Activated T-helper 1 cell treated with anti-CD3 and anti-CD28 coated beads, Interleukin-12 subunit alpha, Interleukin-12 subunit beta, Interleukin-2, Interleukin-4 antibody, amounts not matched to agents 30 ng/mL and 10 ng/mL and 1 ng/mL, durations not matched to agents 14 hours and 24 hours and 36 hours (primary cell): ENCODE measurements at regions not wholly inside any gene's neighbourhood (a gene's known extent, or its start where the extent isn't known, plus 50 kb on each side); places are given as distances from the start of the nearest gene placed in this dataset.
"Not testable (repeated sequence)": the region's sequence is repeated elsewhere in the genome, so short reads cannot be mapped to it uniquely, and the experiment has no call there.

Experiments
- DNase-seq: peaks from one replicate; pipeline ENCODE4 v3.0.0; 2021; ENCODE audit warnings: low spot score
- H3K27ac Mint-ChIP-seq: one replicate; pipeline ENCODE4 v1.8.0; 2021; ENCODE audit warnings: mild to moderate bottlenecking, mixed read lengths
- H3K27me3 Mint-ChIP-seq: one replicate; pipeline ENCODE4 v1.8.0; 2022; ENCODE audit warnings: mild to moderate bottlenecking, moderate library complexity, mixed read lengths; ENCODE audit not compliant: insufficient read depth
- H3K36me3 Mint-ChIP-seq: one replicate; pipeline ENCODE4 v1.8.0; 2021; ENCODE audit warnings: low read depth, mixed read lengths
- H3K4me1 Mint-ChIP-seq: one replicate; pipeline ENCODE4 v1.8.0; 2021; ENCODE audit warnings: low read depth, mixed read lengths
- H3K4me3 Mint-ChIP-seq: one replicate; pipeline ENCODE4 v1.8.0; 2021; ENCODE audit warnings: mild to moderate bottlenecking, moderate library complexity, mixed read lengths
- H3K9me3 Mint-ChIP-seq: one replicate; pipeline ENCODE4 v1.8.0; 2021; ENCODE audit warnings: mixed read lengths
- intact Hi-C: fragments of 100-400 bp; cut with micrococcal nuclease; formaldehyde crosslinking; loops from one replicate; pipeline ENCODE4 v1.15.1; 2024

DNA sequence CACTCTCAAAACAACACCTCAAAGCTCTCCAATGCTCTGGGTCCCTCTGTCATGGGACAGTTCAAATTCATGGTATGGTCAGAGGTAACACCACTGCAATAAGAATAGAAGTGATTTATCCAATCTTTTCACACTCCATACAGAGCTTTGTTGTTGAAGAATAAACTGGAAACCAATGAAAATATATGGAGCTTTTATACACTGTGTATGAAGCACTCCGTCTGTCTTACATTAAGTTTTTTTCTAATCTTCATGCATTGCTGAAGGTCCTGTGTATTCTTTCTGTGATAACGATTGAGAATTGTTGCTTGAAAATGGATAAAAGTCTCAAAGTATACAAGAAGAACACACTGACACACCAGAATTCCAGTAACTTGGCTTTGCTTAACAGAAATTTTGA, 603.7 kb upstream of the LUZP2 start:
- no peak for DNase-seq
- intact Hi-C loops, result no loop called here
- H3K27me3 Mint-ChIP-seq, result no peaks in the 10 kb centered on the region
- no peaks in the 10 kb centered on the region for H3K9me3 Mint-ChIP-seq
- no peaks in the 10 kb centered on the region for H3K4me1 Mint-ChIP-seq
- H3K4me3 Mint-ChIP-seq, result no peak overlapping the region
- no peak overlapping the region for H3K27ac Mint-ChIP-seq
- H3K36me3 Mint-ChIP-seq, result no peaks in the 10 kb centered on the region

DNA sequence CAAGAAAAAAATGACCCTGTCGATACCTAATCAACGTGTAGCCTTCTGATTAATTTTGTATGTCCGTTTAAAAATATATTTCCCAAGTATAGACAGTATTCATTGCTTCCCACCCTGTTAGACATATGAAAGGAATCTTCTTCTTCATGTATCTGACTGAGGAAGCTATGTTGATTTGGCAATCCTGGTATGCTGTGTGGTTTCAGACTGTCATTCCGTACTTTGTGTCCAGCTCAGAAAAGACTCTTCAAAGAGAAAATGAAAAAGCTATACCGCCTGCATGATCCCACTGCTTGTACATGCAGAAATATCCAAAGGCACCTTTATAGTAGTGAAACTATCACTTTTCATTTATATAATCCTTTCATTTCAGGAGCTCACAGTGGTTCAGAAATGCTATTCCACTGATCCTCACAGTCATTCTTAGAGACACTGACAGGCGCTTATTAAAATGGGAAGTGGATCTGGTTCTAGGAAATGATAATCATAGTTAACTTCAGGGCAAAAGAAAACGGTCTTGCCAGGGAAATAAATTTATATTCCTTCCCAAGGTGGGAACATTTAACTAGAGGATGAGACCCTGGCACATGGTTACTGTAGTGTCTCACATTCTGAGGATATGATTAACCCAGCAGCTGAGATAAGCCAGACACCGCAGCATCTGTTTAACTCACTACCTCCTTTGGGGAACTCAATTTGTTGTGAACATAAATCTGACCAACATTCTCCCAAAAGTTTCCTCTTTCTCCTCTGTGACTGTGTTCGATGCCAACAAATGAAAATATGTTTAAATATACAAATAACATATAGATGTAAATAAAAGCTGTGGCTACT, 599.2 kb upstream of the LUZP2 start:
- no peak for DNase-seq
- no peaks in the 10 kb centered on the region for H3K4me1 Mint-ChIP-seq
- H3K36me3 Mint-ChIP-seq, result no peaks in the 10 kb centered on the region
- intact Hi-C loops, result no loop called here
- no peak overlapping the region for H3K4me3 Mint-ChIP-seq
- H3K27ac Mint-ChIP-seq, result no peak overlapping the region
- no peaks in the 10 kb centered on the region for H3K27me3 Mint-ChIP-seq
- H3K9me3 Mint-ChIP-seq, result no peaks in the 10 kb centered on the region

DNA sequence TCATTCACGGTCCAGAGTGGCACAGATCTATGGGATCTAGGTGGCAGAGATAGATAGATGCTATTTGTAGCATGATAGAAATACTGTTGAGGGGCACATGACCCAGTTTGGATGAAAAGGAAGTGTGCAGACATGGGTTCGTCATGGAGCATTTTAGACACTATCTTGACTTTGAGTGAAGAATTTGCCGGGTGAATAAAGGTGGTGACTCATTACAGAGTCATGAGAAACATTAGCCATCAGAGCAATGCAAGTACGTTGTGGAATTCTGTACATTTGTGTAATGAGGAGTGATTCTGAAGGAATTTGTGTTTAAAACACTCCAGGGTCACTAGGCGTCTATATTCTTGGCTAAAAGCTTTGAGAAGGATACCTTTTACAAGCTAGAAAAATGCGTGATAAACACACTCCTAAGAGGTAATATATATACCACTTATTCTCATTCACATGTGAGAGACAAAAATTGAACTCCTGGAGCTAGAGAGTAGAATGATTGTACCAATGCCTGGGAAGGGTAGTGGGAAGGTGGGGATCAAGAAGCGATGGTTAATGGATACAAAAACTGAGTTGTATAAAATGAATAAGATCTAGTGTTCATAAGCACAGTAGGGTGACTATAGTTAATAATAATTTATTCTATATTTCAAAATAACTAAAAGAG, 593.7 kb upstream of the LUZP2 start:
- Mint-ChIP-seq H3K4me3 (no peak overlapping the region), H3K36me3 (no peaks in the 10 kb centered on the region), H3K27ac (no peak overlapping the region), H3K9me3 (no peaks in the 10 kb centered on the region), H3K27me3 (no peaks in the 10 kb centered on the region), H3K4me1 (no peaks in the 10 kb centered on the region)
- intact Hi-C loops, result no loop called here
- DNase-seq, result no peak

DNA sequence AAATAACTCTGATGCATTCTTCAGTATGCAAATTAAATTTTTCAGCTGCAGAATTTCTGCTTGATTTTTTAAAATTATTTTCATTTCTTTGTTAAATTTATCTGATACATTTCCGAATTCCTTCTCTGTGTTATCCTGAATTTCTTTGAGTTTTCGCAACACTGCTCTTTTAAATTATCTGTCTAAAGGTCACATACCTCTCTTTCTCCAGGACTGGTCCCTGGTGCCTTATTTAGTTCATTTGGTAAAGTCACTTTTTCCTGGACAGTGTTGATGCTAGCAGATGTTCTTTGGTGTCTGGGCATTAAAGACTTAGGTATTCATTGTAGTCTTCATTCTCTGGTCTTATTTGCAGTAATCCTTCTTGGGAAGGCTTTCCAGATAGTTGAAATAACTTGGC, 577.4 kb upstream of the LUZP2 start:
- H3K4me3 Mint-ChIP-seq, result no peak overlapping the region
- no peaks in the 10 kb centered on the region for H3K27me3 Mint-ChIP-seq
- no peaks in the 10 kb centered on the region for H3K4me1 Mint-ChIP-seq
- no peak for DNase-seq
- no peaks in the 10 kb centered on the region for H3K36me3 Mint-ChIP-seq
- no peak overlapping the region for H3K27ac Mint-ChIP-seq
- intact Hi-C loops, result no loop called here
- H3K9me3 Mint-ChIP-seq, result no peaks in the 10 kb centered on the region

DNA sequence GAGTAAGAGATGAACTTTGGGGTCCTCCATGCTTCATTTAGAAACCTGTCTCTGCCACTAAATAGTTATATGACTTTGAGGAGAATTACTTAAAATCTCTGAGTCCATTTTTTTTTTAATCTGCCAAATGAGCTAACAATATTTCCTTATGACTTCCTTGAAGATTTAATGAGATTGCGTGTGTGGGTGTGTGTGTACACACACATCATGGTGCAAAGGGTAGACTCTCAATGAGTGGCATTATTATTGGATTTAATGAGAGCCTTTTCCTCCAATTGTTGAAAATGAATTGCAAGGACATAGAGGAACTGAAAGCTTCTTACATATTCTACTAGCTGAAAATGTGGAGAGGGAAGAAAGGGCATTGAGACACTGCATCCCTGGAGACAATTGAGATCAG, 573.5 kb upstream of the LUZP2 start:
- Mint-ChIP-seq H3K4me1 (no peaks in the 10 kb centered on the region), H3K9me3 (no peaks in the 10 kb centered on the region), H3K4me3 (no peak overlapping the region), H3K36me3 (no peaks in the 10 kb centered on the region), H3K27ac (no peak overlapping the region), H3K27me3 (no peaks in the 10 kb centered on the region)
- no peak for DNase-seq
- intact Hi-C loops, result no loop called here

DNA sequence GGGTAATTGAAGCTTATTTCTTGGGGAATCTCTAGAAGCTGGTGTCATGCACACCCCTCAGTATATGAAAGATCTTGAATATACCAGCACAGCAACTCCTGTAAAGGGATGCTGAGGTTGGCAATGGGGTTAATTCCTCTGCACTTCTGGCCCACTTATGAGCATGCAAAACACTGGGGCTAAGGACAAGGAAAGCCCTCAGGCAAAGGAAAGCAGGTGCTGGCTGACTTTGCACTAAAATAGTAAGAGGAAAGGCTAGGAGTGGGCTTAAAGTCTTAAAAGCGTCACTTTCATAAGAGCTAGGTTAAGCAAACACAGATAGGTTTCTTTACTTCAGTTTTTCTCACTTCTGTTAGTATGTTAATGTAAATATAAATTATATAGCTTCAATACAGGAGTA, 572.6 kb upstream of the LUZP2 start:
- no peaks in the 10 kb centered on the region for H3K36me3 Mint-ChIP-seq
- no peaks in the 10 kb centered on the region for H3K27me3 Mint-ChIP-seq
- H3K27ac Mint-ChIP-seq, result no peak overlapping the region
- no peak for DNase-seq
- no peaks in the 10 kb centered on the region for H3K4me1 Mint-ChIP-seq
- no peak overlapping the region for H3K4me3 Mint-ChIP-seq
- H3K9me3 Mint-ChIP-seq, result no peaks in the 10 kb centered on the region
- intact Hi-C loops, result no loop called here

DNA sequence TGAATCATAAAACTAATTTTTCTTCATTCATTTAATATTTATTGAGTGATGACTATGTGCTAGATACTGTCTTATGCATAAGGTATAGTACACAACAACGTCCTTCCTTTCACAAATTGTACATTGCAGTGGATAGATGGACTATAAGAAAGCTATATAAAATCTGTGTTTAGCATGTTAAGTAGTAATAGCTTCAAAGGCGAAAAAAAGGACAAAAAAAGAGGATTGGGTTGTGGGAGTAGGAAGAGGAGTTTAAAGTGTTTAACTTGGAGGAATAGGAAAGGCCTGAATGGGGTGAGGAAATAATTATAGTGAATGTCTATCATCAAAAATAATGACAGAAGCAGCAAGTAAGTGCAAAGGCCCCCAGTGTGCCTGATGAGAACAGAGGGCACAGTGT, 565.4 kb upstream of the LUZP2 start:
- Mint-ChIP-seq H3K27me3 (no peaks in the 10 kb centered on the region), H3K4me1 (no peaks in the 10 kb centered on the region), H3K27ac (no peak overlapping the region), H3K36me3 (no peaks in the 10 kb centered on the region), H3K4me3 (no peak overlapping the region), H3K9me3 (peaks cover 6% of the 10 kb centered on the region)
- DNase-seq, result no peak
- intact Hi-C loops, result no loop called here

DNA sequence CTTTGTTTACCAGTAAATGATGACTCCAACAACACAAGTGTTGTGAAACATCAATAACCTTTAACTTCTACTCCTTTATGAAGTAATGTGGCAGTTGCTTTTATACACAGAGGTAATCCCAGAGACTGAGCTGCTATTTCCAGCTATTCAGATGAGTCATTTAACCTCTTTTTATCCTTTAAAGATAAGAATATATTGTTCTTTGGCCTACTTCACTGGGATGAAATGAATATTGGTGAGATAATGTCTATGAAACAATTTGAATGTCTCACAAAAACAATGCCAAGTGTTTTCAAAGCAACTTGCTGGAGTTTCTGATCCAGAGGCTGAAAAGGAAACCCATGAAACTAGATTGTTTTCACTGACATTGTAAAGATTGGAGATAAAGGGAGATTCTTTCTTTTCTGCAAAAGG, 564.4 kb upstream of the LUZP2 start:
- H3K27me3 Mint-ChIP-seq, result no peaks in the 10 kb centered on the region
- peaks cover 6% of the 10 kb centered on the region for H3K9me3 Mint-ChIP-seq
- no peak overlapping the region for H3K27ac Mint-ChIP-seq
- intact Hi-C loops, result no loop called here
- no peaks in the 10 kb centered on the region for H3K36me3 Mint-ChIP-seq
- no peak for DNase-seq
- H3K4me1 Mint-ChIP-seq, result no peaks in the 10 kb centered on the region
- H3K4me3 Mint-ChIP-seq, result no peak overlapping the region

DNA sequence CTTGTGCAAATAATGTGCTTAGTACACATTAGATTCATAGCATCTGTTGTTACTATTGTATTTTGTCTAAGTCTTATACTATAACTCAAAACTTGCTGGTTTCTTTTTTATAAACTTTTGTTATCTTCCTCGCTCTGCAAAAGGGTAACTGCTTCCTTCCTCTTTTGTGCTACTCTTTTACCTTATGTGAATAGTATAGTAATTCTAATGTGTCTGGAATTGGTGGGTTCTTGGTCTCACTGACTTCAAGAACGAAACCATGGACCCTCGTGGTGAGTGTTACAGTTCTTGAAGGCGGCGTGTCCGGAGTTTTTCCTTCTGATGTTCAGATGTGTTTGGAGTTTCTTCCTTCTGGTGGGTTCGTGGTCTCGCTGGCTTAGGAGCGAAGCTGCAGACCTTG, 563.1 kb upstream of the LUZP2 start:
- peaks cover 6% of the 10 kb centered on the region for H3K9me3 Mint-ChIP-seq
- H3K4me3 Mint-ChIP-seq, result no peak overlapping the region
- no peak for DNase-seq
- no peaks in the 10 kb centered on the region for H3K4me1 Mint-ChIP-seq
- H3K36me3 Mint-ChIP-seq, result no peaks in the 10 kb centered on the region
- no peaks in the 10 kb centered on the region for H3K27me3 Mint-ChIP-seq
- intact Hi-C loops, result no loop called here
- no peak overlapping the region for H3K27ac Mint-ChIP-seq

DNA sequence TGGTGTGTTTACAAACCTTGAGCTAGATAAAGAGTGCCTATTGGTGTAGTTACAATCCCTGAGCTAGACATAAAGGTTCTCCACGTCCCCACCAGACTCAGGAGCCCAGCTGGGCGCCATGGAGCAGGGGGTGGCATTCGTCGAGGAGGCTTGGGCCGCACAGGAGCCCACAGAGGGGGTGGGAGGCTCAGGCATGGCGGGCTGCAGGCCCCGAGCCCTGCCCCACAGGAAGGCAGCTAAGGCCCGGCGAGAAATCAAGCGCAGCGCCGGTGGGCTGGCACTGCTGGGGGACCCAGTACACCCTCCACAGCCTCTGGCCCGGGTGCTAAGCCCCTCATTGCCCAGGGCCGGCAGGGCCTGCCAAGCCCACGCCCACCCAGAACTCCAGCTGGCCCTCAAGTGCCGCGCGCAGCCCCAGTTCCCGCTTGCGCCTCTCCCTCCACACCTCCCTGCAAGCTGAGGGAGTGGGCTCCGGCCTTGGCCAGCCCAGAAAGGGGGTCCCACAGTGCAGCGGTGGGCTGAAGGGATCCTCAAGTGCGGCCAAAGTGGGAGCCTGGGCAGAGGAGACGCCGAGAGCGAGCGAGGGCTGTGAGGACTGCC, 562.1 kb upstream of the LUZP2 start:
- DNase-seq, intact Hi-C loops, H3K27ac Mint-ChIP-seq, H3K36me3 Mint-ChIP-seq, H3K4me3 Mint-ChIP-seq, H3K27me3 Mint-ChIP-seq, H3K4me1 Mint-ChIP-seq: not testable (repeated sequence)
- H3K9me3 Mint-ChIP-seq, result peaks cover 10% of the 10 kb centered on the region

DNA sequence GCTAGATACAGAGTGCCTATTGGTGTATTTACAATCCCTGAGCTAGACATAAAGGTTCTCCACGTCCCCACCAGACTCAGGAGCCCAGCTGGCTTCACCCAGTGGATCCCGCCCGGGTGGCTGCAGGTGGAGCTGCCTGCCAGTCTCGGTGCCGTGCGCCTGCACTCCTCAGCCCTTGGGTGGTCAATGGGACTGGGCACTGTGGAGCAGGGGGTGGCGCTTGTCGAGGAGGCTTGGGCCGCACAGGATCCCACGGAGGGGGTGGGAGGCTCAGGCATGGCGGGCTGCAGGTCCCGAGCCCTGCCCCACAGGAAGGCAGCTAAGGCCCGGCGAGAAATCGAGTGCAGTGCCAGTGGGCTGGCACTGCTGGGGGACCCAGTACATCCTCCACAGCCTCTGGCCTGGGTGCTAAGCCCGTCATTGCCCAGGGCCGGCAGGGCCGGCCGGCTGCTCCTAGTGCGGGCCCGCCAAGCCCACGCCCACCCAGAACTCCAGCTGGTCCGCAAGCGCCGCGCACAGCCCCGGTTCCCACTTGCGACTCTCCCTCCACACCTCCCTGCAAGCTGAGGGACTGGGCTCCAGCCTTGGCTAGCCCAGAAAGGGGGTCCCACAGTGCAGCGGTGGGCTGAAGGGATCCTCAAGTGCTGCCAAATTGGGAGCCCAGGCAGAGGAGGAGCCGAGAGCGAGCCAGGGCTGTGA, 554.6 kb upstream of the LUZP2 start:
- H3K27ac Mint-ChIP-seq, H3K4me1 Mint-ChIP-seq, intact Hi-C loops: not testable (repeated sequence)

DNA sequence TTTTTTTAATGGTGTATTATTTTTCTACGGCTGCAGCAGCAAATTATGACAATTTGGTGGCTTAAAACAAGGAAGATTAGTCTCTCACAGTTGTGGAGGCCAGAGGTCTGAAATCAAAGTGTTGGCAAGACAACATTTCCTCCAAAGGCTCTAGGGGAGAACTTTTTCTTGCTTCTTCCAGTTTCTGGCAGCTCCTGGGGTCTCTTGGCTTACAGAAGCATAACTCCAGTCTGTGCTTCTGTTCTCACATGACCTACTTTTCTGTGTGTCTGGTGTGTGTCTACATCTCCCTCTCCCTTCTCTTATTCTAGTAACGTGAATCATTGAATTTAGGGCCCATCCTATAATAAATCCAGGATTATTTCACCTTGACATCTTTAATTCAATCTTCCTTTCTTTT, 551.9 kb upstream of the LUZP2 start:
- Mint-ChIP-seq H3K27me3 (no peaks in the 10 kb centered on the region), H3K4me3 (no peak overlapping the region), H3K9me3 (peaks cover 10% of the 10 kb centered on the region), H3K27ac (no peak overlapping the region), H3K4me1 (no peaks in the 10 kb centered on the region), H3K36me3 (no peaks in the 10 kb centered on the region)
- DNase-seq, result no peak
- intact Hi-C loops, result no loop called here

More for the DNA sequence above, 554.6 kb upstream of the LUZP2 start:
- DNase-seq, H3K36me3 Mint-ChIP-seq, H3K4me3 Mint-ChIP-seq, H3K27me3 Mint-ChIP-seq: not testable (repeated sequence)
- H3K9me3 Mint-ChIP-seq, result peaks cover 16% of the 10 kb centered on the region

DNA sequence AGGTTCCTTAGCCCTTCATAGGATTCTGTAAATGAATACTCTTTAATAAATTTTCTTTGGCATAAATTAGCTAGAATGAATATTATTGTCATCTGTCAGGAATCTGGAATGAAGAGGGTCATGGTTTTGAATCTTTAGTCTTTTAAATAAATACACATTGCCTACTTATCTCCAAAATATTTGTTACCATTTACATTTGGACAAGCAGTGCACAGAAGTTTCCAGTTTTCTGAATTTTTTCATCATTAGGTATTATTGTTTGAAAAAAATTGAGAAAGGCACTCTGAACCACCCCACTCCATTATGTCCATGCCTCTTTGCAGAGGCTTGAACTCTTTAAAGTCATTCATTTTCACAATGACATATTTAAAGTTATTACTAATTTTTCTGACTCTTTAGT, 549.0 kb upstream of the LUZP2 start:
- no peaks in the 10 kb centered on the region for H3K36me3 Mint-ChIP-seq
- H3K27ac Mint-ChIP-seq, result no peak overlapping the region
- DNase-seq, result no peak
- no peak overlapping the region for H3K4me3 Mint-ChIP-seq
- H3K9me3 Mint-ChIP-seq, result no peaks in the 10 kb centered on the region
- H3K27me3 Mint-ChIP-seq, result no peaks in the 10 kb centered on the region
- H3K4me1 Mint-ChIP-seq, result no peaks in the 10 kb centered on the region
- intact Hi-C loops, result no loop called here
